ENCODE measurements at regions not wholly inside any gene's neighbourhood (a gene's known extent, or its start where the extent isn't known, plus 50 kb on each side); places are given as distances from the start of the nearest gene placed in this dataset.
"Not testable (repeated sequence)": the region's sequence is repeated elsewhere in the genome, so short reads cannot be mapped to it uniquely, and the experiment has no call there.

GRCh38 chr18:70827632-70828031 is 538.8 kb downstream of the SOCS6 start:
- DNase-seq (ENCODE audit: insufficient read length, low spot score) (no peak), FAIRE-seq (no peak)
- TF ChIP-seq PAX5 (IDR thresholded peaks at IDR 0.05; ENCODE audit: insufficient read depth, low read length, severe bottlenecking) (no peak), POU2F2 (IDR thresholded peaks at IDR 0.05; ENCODE audit: low read depth, low read length) (no peak), POLR2AphosphoS5 (IDR thresholded peaks at IDR 0.05; ENCODE audit: low read depth, low read length) (no peak), SPI1 (IDR thresholded peaks at IDR 0.05; ENCODE audit: low read depth, low read length) (no peak), POLR2A (IDR thresholded peaks at IDR 0.05; ENCODE audit: low read depth, low read length) (no peak), TAF1 (IDR thresholded peaks at IDR 0.05; ENCODE audit: low read depth, low read length) (no peak)

GRCh38 chr18:70826571-70826970 is 537.7 kb downstream of the SOCS6 start:
- TF ChIP-seq SPI1 (IDR thresholded peaks at IDR 0.05; ENCODE audit: low read depth, low read length) (no peak), POLR2A (IDR thresholded peaks at IDR 0.05; ENCODE audit: low read depth, low read length) (no peak), POU2F2 (IDR thresholded peaks at IDR 0.05; ENCODE audit: low read depth, low read length) (no peak), TAF1 (IDR thresholded peaks at IDR 0.05; ENCODE audit: low read depth, low read length) (no peak), POLR2AphosphoS5 (IDR thresholded peaks at IDR 0.05; ENCODE audit: low read depth, low read length) (no peak), PAX5 (IDR thresholded peaks at IDR 0.05; ENCODE audit: insufficient read depth, low read length, severe bottlenecking) (no peak)
- FAIRE-seq (no peak), DNase-seq (ENCODE audit: insufficient read length, low spot score) (no peak)

GRCh38 chr18:70822691-70823090 is 533.8 kb downstream of the SOCS6 start:
- DNase-seq (ENCODE audit: insufficient read length, low spot score), result no peak
- TF ChIP-seq POLR2A (IDR thresholded peaks at IDR 0.05; ENCODE audit: low read depth, low read length), result no peak
- no peak for TF ChIP-seq POLR2AphosphoS5 (IDR thresholded peaks at IDR 0.05; ENCODE audit: low read depth, low read length)
- TF ChIP-seq SPI1 (IDR thresholded peaks at IDR 0.05; ENCODE audit: low read depth, low read length), result no peak
- FAIRE-seq, result no peak

- no peak for FAIRE-seq
- DNase-seq (ENCODE audit: insufficient read length, low spot score), result no peak
- TF ChIP-seq POLR2A (IDR thresholded peaks at IDR 0.05; ENCODE audit: low read depth, low read length), result no peak
- TF ChIP-seq SPI1 (IDR thresholded peaks at IDR 0.05; ENCODE audit: low read depth, low read length), result no peak
- no peak for TF ChIP-seq TAF1 (IDR thresholded peaks at IDR 0.05; ENCODE audit: low read depth, low read length)
- TF ChIP-seq POU2F2 (IDR thresholded peaks at IDR 0.05; ENCODE audit: low read depth, low read length), result no peak
- no peak for TF ChIP-seq PAX5 (IDR thresholded peaks at IDR 0.05; ENCODE audit: insufficient read depth, low read length, severe bottlenecking)
- no peak for TF ChIP-seq POLR2AphosphoS5 (IDR thresholded peaks at IDR 0.05; ENCODE audit: low read depth, low read length)
Observed at GRCh38 chr18:70822117-70822516, 533.3 kb downstream of the SOCS6 start.

GRCh38 chr18:70808481-70809056 is 519.7 kb downstream of the SOCS6 start:
- TF ChIP-seq POLR2A (IDR thresholded peaks at IDR 0.05; ENCODE audit: low read depth, low read length) (no peak), POU2F2 (IDR thresholded peaks at IDR 0.05; ENCODE audit: low read depth, low read length) (no peak), PAX5 (IDR thresholded peaks at IDR 0.05; ENCODE audit: insufficient read depth, low read length, severe bottlenecking) (no peak), POLR2AphosphoS5 (IDR thresholded peaks at IDR 0.05; ENCODE audit: low read depth, low read length) (no peak), TAF1 (IDR thresholded peaks at IDR 0.05; ENCODE audit: low read depth, low read length) (no peak), SPI1 (IDR thresholded peaks at IDR 0.05; ENCODE audit: low read depth, low read length) (no peak)
- FAIRE-seq (no peak), DNase-seq (ENCODE audit: insufficient read length, low spot score) (no peak)

- TF ChIP-seq PAX5 (IDR thresholded peaks at IDR 0.05; ENCODE audit: insufficient read depth, low read length, severe bottlenecking) (no peak), TAF1 (IDR thresholded peaks at IDR 0.05; ENCODE audit: low read depth, low read length) (no peak), POLR2A (IDR thresholded peaks at IDR 0.05; ENCODE audit: low read depth, low read length) (no peak), POU2F2 (IDR thresholded peaks at IDR 0.05; ENCODE audit: low read depth, low read length) (no peak), SPI1 (IDR thresholded peaks at IDR 0.05; ENCODE audit: low read depth, low read length) (no peak), POLR2AphosphoS5 (IDR thresholded peaks at IDR 0.05; ENCODE audit: low read depth, low read length) (no peak)
- FAIRE-seq, result peak; percentile 72
- peak; percentile 23 for DNase-seq (ENCODE audit: insufficient read length, low spot score)
Observed at GRCh38 chr18:70781860-70782453, 493.1 kb downstream of the SOCS6 start.

GRCh38 chr18:70766254-70766653 is 477.4 kb downstream of the SOCS6 start:
- not testable (repeated sequence) for DNase-seq (ENCODE audit: insufficient read length, low spot score); FAIRE-seq

- no peak for TF ChIP-seq POLR2A (IDR thresholded peaks at IDR 0.05; ENCODE audit: low read depth, low read length)
- no peak for TF ChIP-seq PAX5 (IDR thresholded peaks at IDR 0.05; ENCODE audit: insufficient read depth, low read length, severe bottlenecking)
- TF ChIP-seq TAF1 (IDR thresholded peaks at IDR 0.05; ENCODE audit: low read depth, low read length), result no peak
- TF ChIP-seq POU2F2 (IDR thresholded peaks at IDR 0.05; ENCODE audit: low read depth, low read length), result no peak
- no peak for TF ChIP-seq SPI1 (IDR thresholded peaks at IDR 0.05; ENCODE audit: low read depth, low read length)
- TF ChIP-seq POLR2AphosphoS5 (IDR thresholded peaks at IDR 0.05; ENCODE audit: low read depth, low read length), result no peak
Observed at GRCh38 chr18:70762812-70763211, 474.0 kb downstream of the SOCS6 start.

GRCh38 chr18:70758780-70759179 is 469.9 kb downstream of the SOCS6 start:
- DNase-seq (ENCODE audit: insufficient read length, low spot score), result no peak
- TF ChIP-seq PAX5 (IDR thresholded peaks at IDR 0.05; ENCODE audit: insufficient read depth, low read length, severe bottlenecking), result no peak
- no peak for TF ChIP-seq TAF1 (IDR thresholded peaks at IDR 0.05; ENCODE audit: low read depth, low read length)
- TF ChIP-seq POLR2A (IDR thresholded peaks at IDR 0.05; ENCODE audit: low read depth, low read length), result no peak
- TF ChIP-seq SPI1 (IDR thresholded peaks at IDR 0.05; ENCODE audit: low read depth, low read length), result no peak
- no peak for TF ChIP-seq POU2F2 (IDR thresholded peaks at IDR 0.05; ENCODE audit: low read depth, low read length)
- TF ChIP-seq POLR2AphosphoS5 (IDR thresholded peaks at IDR 0.05; ENCODE audit: low read depth, low read length), result no peak
- no peak for FAIRE-seq

More at GRCh38 chr18:70762812-70763211, 474.0 kb downstream of the SOCS6 start:
- FAIRE-seq (no peak), DNase-seq (ENCODE audit: insufficient read length, low spot score) (no peak)

GRCh38 chr18:70754486-70754885 is 465.6 kb downstream of the SOCS6 start:
- no peak for TF ChIP-seq POLR2A (IDR thresholded peaks at IDR 0.05; ENCODE audit: low read depth, low read length)
- no peak for TF ChIP-seq POU2F2 (IDR thresholded peaks at IDR 0.05; ENCODE audit: low read depth, low read length)
- no peak for TF ChIP-seq TAF1 (IDR thresholded peaks at IDR 0.05; ENCODE audit: low read depth, low read length)
- TF ChIP-seq PAX5 (IDR thresholded peaks at IDR 0.05; ENCODE audit: insufficient read depth, low read length, severe bottlenecking), result no peak
- TF ChIP-seq SPI1 (IDR thresholded peaks at IDR 0.05; ENCODE audit: low read depth, low read length), result no peak
- no peak for TF ChIP-seq POLR2AphosphoS5 (IDR thresholded peaks at IDR 0.05; ENCODE audit: low read depth, low read length)
- FAIRE-seq, result no peak
- no peak for DNase-seq (ENCODE audit: insufficient read length, low spot score)

Data from GM12891 (cell line).